ENCODE measurements at regions not wholly inside any gene's neighbourhood (a gene's known extent, or its start where the extent isn't known, plus 50 kb on each side); places are given as distances from the start of the nearest gene placed in this dataset.

DNA sequence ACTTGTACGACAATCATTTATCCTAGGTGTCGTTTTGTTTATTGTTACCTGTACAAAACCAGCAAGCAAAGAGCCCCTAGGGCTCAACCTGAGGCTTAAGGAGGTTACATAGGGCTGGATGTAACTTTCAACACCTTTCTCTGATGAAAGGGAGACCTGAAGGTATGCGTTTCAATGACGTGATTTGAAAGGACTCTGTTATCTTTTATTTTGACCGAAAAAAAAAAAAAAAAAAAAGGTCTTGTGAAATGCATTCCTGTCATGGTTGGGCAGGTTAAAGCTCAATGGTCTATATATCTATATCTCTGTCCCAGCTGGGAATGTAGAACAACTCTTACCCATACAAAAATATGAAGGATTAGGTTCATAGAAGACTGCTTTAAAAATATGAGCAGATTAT lies 78.7 kb upstream of the SASH1 start (continued):
- TF ChIP-seq YY1 (IDR thresholded peaks at IDR 0.05; ENCODE audit: extremely low read depth, insufficient replicate concordance, low read depth, low read length) = no peak

DNA sequence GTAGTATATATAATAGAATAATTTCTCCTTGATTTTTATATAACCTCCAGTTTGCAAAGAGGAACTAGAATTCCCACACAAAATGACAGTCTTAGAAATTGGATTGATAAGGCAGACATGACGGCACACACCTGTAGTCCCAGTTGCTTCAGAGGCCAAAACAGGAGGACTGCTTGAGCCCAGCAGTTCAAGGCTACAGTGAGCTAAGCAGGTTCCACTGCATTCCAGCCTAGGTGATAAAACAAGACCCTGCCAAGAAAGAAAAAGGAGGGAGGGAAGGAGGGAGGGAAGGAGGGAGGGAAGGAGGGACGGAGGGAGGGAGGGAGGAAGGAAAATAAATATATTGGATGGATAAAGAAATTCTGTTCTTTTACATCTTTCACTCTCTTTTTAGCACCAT lies 77.6 kb upstream of the SASH1 start:
- Histone ChIP-seq H3K9ac (ENCODE audit: low read length) (no peak overlapping the region), H3K4me2 (ENCODE audit: low read length) (0 out of 2 replicates have a peak overlapping the region, but pooled peaks have one; percentile 6), H3K9me3 (ENCODE audit: control insufficient read depth in 1 of 2, insufficient read depth in 1 of 2, low read depth in 1 of 2, low read length in 2 of 2) (no peaks in the 10 kb centered on the region), H2AFZ (ENCODE audit: low read depth, low read length, poor library complexity, severe bottlenecking) (no peak overlapping the region), H3K9me2 (ENCODE audit: insufficient read depth) (no peaks in the 10 kb centered on the region), H3K79me2 (ENCODE audit: insufficient read depth, low read length) (no peaks in the 10 kb centered on the region), H3K27me3 (ENCODE audit: insufficient read depth, low read length) (no peaks in the 10 kb centered on the region), H3K4me3 (replicated peaks in 1 of 2; ENCODE audit: low read depth in 1 of 2, low read length in 2 of 2) (no peak overlapping the region), H3K27ac (ENCODE audit: low read depth, low read length) (no peak overlapping the region), H3K36me3 (ENCODE audit: control insufficient read depth in 1 of 2, insufficient read depth in 2 of 2, low read length in 2 of 2) (no peaks in the 10 kb centered on the region), H4K20me1 (ENCODE audit: insufficient read depth) (no peaks in the 10 kb centered on the region), H3K4me1 (ENCODE audit: control insufficient read depth in 1 of 2, insufficient read depth in 2 of 2, low read length in 2 of 2) (peaks cover 18 to 38% of the 10 kb centered on the region in 2 experiments)
- BruUV-seq (replicated peaks) = no TSS peak
- ATAC-seq (no peak), DNase-seq (ENCODE audit: low read depth, low spot score) (no peak)
- TF ChIP-seq RAD21 (IDR thresholded peaks at IDR 0.05; ENCODE audit: low read depth) (0 out of 2 replicates have a peak, but pooled peaks have one; percentile 5), EGR1 (IDR thresholded peaks at IDR 0.05; ENCODE audit: low read depth) (no peak), SP1 (IDR thresholded peaks at IDR 0.05; ENCODE audit: low read depth) (peak; percentile 51; the same call in 1 of the 2 replicates)
- TF ChIP-seq, protein P1, sequence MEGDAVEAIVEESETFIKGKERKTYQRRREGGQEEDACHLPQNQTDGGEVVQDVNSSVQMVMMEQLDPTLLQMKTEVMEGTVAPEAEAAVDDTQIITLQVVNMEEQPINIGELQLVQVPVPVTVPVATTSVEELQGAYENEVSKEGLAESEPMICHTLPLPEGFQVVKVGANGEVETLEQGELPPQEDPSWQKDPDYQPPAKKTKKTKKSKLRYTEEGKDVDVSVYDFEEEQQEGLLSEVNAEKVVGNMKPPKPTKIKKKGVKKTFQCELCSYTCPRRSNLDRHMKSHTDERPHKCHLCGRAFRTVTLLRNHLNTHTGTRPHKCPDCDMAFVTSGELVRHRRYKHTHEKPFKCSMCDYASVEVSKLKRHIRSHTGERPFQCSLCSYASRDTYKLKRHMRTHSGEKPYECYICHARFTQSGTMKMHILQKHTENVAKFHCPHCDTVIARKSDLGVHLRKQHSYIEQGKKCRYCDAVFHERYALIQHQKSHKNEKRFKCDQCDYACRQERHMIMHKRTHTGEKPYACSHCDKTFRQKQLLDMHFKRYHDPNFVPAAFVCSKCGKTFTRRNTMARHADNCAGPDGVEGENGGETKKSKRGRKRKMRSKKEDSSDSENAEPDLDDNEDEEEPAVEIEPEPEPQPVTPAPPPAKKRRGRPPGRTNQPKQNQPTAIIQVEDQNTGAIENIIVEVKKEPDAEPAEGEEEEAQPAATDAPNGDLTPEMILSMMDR (IDR thresholded peaks at IDR 0.05 in 2 of 3, conservative IDR thresholded peaks at IDR 0.05 in 1 of 3; ENCODE audit: borderline replicate concordance in 1 of 3, insufficient read depth in 1 of 3, low read depth in 2 of 3, low read length in 2 of 3) = no peak
- TF ChIP-seq, protein P2, sequence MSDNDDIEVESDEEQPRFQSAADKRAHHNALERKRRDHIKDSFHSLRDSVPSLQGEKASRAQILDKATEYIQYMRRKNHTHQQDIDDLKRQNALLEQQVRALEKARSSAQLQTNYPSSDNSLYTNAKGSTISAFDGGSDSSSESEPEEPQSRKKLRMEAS (IDR thresholded peaks at IDR 0.05) = no peak
- RAD21 ChIA-PET (ENCODE audit: low non-redundant PET in 1 of 2, low total read pairs in 2 of 2, uncharacterized antibody in 2 of 2, unreplicated experiment in 2 of 2) = no interaction called here
- intact Hi-C loops (cut with micrococcal nuclease) = no loop called here
- POLR2A ChIA-PET = no interaction called here
- CTCF ChIA-PET = no interaction called here
